NCI-H2171 treated with DMSO at 0.1 percent for 48 hours (cell line): ENCODE measurements at regions not wholly inside any gene's neighbourhood (a gene's known extent, or its start where the extent isn't known, plus 50 kb on each side); places are given as distances from the start of the nearest gene placed in this dataset.

ENCODE experiments used
- DNase-seq: peaks from one replicate; lab custom pipeline; 2025; lab: John Stamatoyannopoulos, UW

- no peak for DNase-seq
These were observed 67.3 kb downstream of the HSPB8 start for GRCh38 chr12:119245904-119246494.

DNA sequence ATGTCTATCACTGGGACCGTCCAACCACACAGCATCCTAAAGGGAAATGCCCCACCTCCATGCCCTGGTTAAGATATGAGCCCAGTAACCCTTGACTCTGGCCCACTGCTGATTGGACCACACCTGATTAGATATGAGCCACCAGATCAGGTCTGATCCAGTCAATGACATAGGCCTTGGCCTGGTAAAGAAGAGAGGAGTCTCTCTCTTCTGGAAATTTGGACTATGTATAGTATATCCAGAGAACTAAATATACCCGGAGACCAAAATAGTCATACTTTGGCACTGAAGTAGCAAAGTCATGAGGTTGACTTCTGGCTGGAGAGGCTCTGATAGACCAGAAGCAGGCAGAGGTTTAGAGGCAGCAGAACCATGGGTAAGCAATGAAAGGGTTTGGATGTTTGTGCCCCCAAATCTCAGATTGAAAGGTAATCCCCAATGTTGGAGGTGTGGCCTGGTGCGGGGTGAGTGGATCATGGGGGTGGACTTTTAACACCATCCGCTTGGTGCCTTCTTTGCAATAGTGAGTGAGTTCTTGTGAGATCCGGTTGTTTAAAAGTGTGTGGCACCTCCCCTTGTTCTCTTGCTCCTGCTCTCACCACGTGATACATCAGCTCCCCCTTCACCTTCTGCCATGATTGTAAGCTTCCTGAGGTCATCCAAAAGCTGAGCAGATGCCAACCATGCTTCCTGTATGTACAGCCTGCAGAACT is 68.4 kb downstream of the HSPB8 start:
- DNase-seq, result no peak

- DNase-seq, result no peak
These were observed 69.0 kb downstream of the HSPB8 start for GRCh38 chr12:119247720-119248043.

GRCh38 chr12:119249383-119250155 is 70.8 kb downstream of the HSPB8 start:
- peak; percentile 22 for DNase-seq

- no peak for DNase-seq
These were observed 76.6 kb downstream of the HSPB8 start for GRCh38 chr12:119255314-119255713.

- peak; percentile 90 for DNase-seq
These were observed 76.4 kb upstream of the CCDC60 start for GRCh38 chr12:119258149-119258548.

DNA sequence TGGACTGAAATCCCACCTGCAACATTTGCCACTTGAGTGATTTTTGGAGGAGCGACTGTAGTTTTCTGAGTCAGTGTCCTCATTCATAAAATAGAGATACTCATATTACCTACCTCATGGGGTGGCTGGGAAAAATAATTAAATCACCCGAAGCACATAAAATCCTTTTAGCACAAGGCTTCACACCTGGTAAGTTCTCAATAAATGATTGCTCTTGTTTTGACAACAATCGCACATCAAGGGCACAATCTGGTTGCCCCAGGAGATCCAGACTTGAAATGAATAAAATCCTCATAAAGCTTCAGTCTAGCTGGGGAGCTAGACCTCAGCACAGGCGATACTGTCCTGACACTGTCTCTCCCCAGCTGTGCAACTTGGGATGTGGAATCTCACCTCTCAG is 76.0 kb upstream of the CCDC60 start:
- DNase-seq, result no peak

DNA sequence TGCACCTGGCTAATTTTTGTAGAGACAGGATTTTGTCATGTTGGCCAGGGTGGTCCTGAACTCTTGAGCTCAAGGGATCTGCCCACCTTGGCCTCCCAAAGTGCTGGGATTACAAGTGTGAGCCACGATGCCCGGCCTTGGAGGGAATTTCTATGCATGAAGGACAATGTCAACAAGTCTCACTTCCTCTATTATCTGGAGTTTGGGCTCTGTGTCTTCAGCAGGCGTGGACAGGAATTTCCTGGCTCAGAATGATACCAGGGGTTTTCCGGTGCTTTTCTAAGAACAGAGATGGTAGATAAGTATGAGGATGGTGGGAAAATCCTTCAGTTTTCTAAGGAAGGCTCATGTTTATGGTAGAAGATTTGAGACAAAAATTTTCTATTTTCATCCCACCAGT is 75.0 kb upstream of the CCDC60 start:
- DNase-seq, result no peak

DNA sequence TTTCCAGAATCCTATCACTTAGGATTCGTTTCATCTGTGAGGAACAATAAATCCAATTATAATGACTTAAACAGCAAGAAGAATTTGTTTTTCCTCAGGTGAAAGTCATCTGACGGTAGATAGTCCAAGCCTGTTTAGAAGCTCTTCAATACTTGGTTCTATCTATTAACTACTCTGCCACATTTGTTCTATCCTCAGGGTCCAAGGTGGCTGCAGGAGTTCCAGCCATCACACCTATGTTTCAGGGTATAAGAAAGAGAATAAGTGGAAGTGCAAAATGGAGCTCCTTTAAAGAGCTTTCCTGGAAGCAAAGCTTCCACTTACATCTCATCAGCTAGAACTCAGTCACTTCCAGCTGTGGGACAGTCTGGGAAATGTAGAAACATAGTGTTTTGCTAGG is 72.1 kb upstream of the CCDC60 start:
- no peak for DNase-seq

- no peak for DNase-seq
These were observed 71.1 kb upstream of the CCDC60 start for GRCh38 chr12:119263466-119263865.

- DNase-seq, result no peak
These were observed 67.6 kb upstream of the CCDC60 start for GRCh38 chr12:119266963-119267362.

GRCh38 chr12:119274636-119275065 is 59.9 kb upstream of the CCDC60 start:
- no peak for DNase-seq

DNA sequence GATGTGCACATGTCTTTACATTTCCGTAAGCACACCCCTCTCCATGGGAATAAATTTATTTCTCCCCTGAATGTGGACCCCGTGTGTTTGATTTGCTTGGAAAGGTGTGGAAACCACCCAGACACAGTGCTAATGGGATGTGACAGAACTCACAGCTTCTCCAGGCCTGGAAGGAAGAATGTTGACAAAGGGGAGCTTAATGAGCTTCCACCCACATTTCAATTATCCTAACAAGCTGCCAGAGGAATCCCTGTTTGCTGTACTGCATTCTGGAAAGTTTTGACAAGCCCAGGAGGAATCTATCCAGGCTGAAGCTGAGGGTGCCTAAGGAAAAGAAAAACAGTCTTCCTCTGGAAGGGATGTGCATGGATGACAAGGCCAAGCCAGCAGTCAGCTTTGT is 51.2 kb upstream of the CCDC60 start:
- no peak for DNase-seq
